ENCODE measurements at regions not wholly inside any gene's neighbourhood (a gene's known extent, or its start where the extent isn't known, plus 50 kb on each side); places are given as distances from the start of the nearest gene placed in this dataset.

DNA sequence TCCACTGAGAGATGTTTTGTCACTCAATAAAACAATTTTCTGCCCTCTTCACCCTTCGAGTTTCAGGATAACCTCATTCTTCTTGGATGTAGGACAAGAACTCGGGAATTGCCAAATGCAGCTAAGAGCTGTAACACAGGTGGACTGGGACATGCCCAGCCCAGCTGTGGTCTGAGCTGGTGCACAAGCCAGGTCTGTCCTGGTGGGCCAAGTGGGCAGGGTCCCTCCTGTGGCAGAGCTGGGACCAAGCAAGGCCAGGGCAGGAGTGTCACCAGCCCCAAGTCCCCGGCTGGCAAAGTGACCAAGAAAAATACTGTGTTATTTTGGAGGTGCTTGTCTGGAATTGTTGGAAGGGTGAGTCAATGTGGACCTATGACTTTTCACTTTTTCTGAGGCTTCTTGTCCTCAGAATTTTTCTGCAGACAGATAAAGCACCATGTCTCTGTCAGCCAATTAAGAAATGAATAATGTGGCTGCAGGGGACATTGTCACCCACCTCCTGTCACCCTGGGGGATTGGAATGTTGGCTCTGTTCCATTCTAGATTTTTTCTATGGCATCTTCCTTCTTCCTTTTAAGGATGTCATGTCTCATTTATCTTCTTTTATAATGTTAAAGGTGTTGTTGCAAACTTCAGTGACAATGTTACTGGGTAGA, 645.2 kb upstream of the EPHA6 start:
- TF ChIP-seq, protein P1, sequence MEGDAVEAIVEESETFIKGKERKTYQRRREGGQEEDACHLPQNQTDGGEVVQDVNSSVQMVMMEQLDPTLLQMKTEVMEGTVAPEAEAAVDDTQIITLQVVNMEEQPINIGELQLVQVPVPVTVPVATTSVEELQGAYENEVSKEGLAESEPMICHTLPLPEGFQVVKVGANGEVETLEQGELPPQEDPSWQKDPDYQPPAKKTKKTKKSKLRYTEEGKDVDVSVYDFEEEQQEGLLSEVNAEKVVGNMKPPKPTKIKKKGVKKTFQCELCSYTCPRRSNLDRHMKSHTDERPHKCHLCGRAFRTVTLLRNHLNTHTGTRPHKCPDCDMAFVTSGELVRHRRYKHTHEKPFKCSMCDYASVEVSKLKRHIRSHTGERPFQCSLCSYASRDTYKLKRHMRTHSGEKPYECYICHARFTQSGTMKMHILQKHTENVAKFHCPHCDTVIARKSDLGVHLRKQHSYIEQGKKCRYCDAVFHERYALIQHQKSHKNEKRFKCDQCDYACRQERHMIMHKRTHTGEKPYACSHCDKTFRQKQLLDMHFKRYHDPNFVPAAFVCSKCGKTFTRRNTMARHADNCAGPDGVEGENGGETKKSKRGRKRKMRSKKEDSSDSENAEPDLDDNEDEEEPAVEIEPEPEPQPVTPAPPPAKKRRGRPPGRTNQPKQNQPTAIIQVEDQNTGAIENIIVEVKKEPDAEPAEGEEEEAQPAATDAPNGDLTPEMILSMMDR (IDR thresholded peaks at IDR 0.05): no peak
- no peak for TF ChIP-seq EZH2 (IDR thresholded peaks at IDR 0.05; ENCODE audit: borderline replicate concordance, insufficient read depth, low read depth, low read length, poor library complexity, severe bottlenecking)

Data from B cell (primary cell).